ENCODE measurements at regions not wholly inside any gene's neighbourhood (a gene's known extent, or its start where the extent isn't known, plus 50 kb on each side); places are given as distances from the start of the nearest gene placed in this dataset.
"Not testable (repeated sequence)": the region's sequence is repeated elsewhere in the genome, so short reads cannot be mapped to it uniquely, and the experiment has no call there.

GRCh38 chr18:28728891-28729290 lies 552.0 kb upstream of the CDH2 start:
- Histone ChIP-seq H3K4me3 (replicated peaks; ENCODE audit: insufficient read depth, low read length) (no peak overlapping the region), H3K27me3 (ENCODE audit: insufficient read depth, poor library complexity, severe bottlenecking) (no peaks in the 10 kb centered on the region), H3K27ac (replicated peaks) (no peak overlapping the region)
- no peak for TF ChIP-seq POLR2AphosphoS5 (IDR thresholded peaks at IDR 0.05; ENCODE audit: low read depth)
- TF ChIP-seq CTCF (IDR thresholded peaks at IDR 0.05; ENCODE audit: insufficient read depth, low read length), result no peak
- no peak for TF ChIP-seq SPI1 (IDR thresholded peaks at IDR 0.05; ENCODE audit: borderline replicate concordance, low read depth)
- DNase-seq (ENCODE audit: low read depth in 1 of 2, low spot score in 1 of 2), result no peak

GRCh38 chr18:28727189-28727588 lies 550.3 kb upstream of the CDH2 start:
- H3K27ac ChIP-seq (replicated peaks); H3K4me3 ChIP-seq (replicated peaks; ENCODE audit: insufficient read depth, low read length); DNase-seq (ENCODE audit: low read depth in 1 of 2, low spot score in 1 of 2); H3K27me3 ChIP-seq (ENCODE audit: insufficient read depth, poor library complexity, severe bottlenecking): not testable (repeated sequence)

GRCh38 chr18:28725876-28726275 lies 548.9 kb upstream of the CDH2 start:
- Histone ChIP-seq H3K27me3 (ENCODE audit: insufficient read depth, poor library complexity, severe bottlenecking) (no peaks in the 10 kb centered on the region), H3K4me3 (replicated peaks; ENCODE audit: insufficient read depth, low read length) (no peak overlapping the region), H3K27ac (replicated peaks) (no peak overlapping the region)
- no peak for DNase-seq (ENCODE audit: low read depth in 1 of 2, low spot score in 1 of 2)
- no peak for TF ChIP-seq POLR2AphosphoS5 (IDR thresholded peaks at IDR 0.05; ENCODE audit: low read depth)
- no peak for TF ChIP-seq SPI1 (IDR thresholded peaks at IDR 0.05; ENCODE audit: borderline replicate concordance, low read depth)
- no peak for TF ChIP-seq REST (IDR thresholded peaks at IDR 0.05; ENCODE audit: insufficient replicate concordance, low read depth)
- TF ChIP-seq GABPA (IDR thresholded peaks at IDR 0.05; ENCODE audit: low read depth), result no peak
- no peak for TF ChIP-seq CTCF (IDR thresholded peaks at IDR 0.05; ENCODE audit: insufficient read depth, low read length)

GRCh38 chr18:28723506-28723905 lies 546.6 kb upstream of the CDH2 start:
- Histone ChIP-seq H3K27ac (replicated peaks) (no peak overlapping the region), H3K27me3 (ENCODE audit: insufficient read depth, poor library complexity, severe bottlenecking) (no peaks in the 10 kb centered on the region), H3K4me3 (replicated peaks; ENCODE audit: insufficient read depth, low read length) (no peak overlapping the region)
- DNase-seq (ENCODE audit: low read depth in 1 of 2, low spot score in 1 of 2), result no peak
- TF ChIP-seq CTCF (IDR thresholded peaks at IDR 0.05; ENCODE audit: insufficient read depth, low read length) (no peak), POLR2AphosphoS5 (IDR thresholded peaks at IDR 0.05; ENCODE audit: low read depth) (no peak), REST (IDR thresholded peaks at IDR 0.05; ENCODE audit: insufficient replicate concordance, low read depth) (no peak), SPI1 (IDR thresholded peaks at IDR 0.05; ENCODE audit: borderline replicate concordance, low read depth) (no peak), GABPA (IDR thresholded peaks at IDR 0.05; ENCODE audit: low read depth) (no peak)
